ENCODE measurements at regions not wholly inside any gene's neighbourhood (a gene's known extent, or its start where the extent isn't known, plus 50 kb on each side); places are given as distances from the start of the nearest gene placed in this dataset.

DNA sequence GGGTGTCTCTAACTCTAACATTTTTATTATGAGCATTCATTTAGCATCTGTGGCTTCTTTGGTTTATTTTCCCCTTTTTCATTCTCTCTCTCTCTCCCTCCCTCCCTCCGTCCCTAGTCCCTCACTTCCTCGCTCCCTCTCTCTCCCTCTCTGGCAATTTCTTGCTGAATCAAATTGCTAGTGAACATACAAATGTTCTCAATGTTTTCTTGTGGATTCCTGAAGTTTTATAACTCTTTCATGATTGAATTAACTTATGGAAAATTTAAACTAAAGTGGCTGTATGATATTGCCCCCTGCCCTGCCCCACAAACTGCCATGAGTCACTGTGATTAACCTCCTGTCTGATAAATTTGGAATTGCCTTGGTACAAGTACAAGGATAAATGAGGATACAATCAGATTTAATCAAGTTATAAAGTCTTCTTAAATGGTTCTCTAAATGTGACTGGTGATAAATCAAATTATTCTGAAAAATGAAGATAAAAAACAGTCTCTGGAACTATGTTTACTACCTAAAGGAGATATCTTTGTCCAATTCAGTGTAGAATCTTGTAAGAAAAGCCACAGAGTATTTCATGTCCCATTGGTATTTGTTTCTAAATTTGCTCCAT is 143.0 kb upstream of the PDGFD start (continued):
- TF ChIP-seq, protein P1, sequence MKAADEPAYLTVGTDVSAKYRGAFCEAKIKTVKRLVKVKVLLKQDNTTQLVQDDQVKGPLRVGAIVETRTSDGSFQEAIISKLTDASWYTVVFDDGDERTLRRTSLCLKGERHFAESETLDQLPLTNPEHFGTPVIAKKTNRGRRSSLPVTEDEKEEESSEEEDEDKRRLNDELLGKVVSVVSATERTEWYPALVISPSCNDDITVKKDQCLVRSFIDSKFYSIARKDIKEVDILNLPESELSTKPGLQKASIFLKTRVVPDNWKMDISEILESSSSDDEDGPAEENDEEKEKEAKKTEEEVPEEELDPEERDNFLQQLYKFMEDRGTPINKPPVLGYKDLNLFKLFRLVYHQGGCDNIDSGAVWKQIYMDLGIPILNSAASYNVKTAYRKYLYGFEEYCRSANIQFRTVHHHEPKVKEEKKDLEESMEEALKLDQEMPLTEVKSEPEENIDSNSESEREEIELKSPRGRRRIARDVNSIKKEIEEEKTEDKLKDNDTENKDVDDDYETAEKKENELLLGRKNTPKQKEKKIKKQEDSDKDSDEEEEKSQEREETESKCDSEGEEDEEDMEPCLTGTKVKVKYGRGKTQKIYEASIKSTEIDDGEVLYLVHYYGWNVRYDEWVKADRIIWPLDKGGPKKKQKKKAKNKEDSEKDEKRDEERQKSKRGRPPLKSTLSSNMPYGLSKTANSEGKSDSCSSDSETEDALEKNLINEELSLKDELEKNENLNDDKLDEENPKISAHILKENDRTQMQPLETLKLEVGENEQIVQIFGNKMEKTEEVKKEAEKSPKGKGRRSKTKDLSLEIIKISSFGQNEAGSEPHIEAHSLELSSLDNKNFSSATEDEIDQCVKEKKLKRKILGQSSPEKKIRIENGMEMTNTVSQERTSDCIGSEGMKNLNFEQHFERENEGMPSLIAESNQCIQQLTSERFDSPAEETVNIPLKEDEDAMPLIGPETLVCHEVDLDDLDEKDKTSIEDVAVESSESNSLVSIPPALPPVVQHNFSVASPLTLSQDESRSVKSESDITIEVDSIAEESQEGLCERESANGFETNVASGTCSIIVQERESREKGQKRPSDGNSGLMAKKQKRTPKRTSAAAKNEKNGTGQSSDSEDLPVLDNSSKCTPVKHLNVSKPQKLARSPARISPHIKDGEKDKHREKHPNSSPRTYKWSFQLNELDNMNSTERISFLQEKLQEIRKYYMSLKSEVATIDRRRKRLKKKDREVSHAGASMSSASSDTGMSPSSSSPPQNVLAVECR (CRISPR knock-in tag; IDR thresholded peaks at IDR 0.05; ENCODE audit: borderline replicate concordance), result no peak
- TF ChIP-seq FOXK1 (CRISPR knock-in tag; IDR thresholded peaks at IDR 0.05; ENCODE audit: borderline replicate concordance, low read depth), result no peak
- TF ChIP-seq SKI (IDR thresholded peaks at IDR 0.05; ENCODE audit: partially characterized antibody), result no peak
- no peak for TF ChIP-seq KMT2B (CRISPR knock-in tag; IDR thresholded peaks at IDR 0.05)
- no peak for TF ChIP-seq CENPX (CRISPR knock-in tag; IDR thresholded peaks at IDR 0.05)
- no peak for TF ChIP-seq SP2 (CRISPR knock-in tag; IDR thresholded peaks at IDR 0.05)
- TF ChIP-seq ZGPAT (CRISPR knock-in tag; IDR thresholded peaks at IDR 0.05), result no peak
- no peak for TF ChIP-seq CEBPZ (IDR thresholded peaks at IDR 0.05; ENCODE audit: low read length)
- TF ChIP-seq ZC3H4 (CRISPR knock-in tag; IDR thresholded peaks at IDR 0.05; ENCODE audit: borderline replicate concordance), result no peak
- TF ChIP-seq TBX2 (CRISPR knock-in tag; IDR thresholded peaks at IDR 0.05; ENCODE audit: borderline replicate concordance), result no peak
- TF ChIP-seq, protein P2, sequence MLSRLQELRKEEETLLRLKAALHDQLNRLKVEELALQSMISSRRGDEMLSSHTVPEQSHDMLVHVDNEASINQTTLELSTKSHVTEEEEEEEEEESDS (CRISPR knock-in tag; IDR thresholded peaks at IDR 0.05; ENCODE audit: borderline replicate concordance), result no peak
- TF ChIP-seq RFX5 (IDR thresholded peaks at IDR 0.05; ENCODE audit: low read depth, low read length), result no peak
- no peak for TF ChIP-seq ZNF598 (CRISPR knock-in tag; IDR thresholded peaks at IDR 0.05; ENCODE audit: borderline replicate concordance)
